Inflammatory macrophage treated with lipopolysaccharide for 4 hours (primary cell): ENCODE measurements at regions not wholly inside any gene's neighbourhood (a gene's known extent, or its start where the extent isn't known, plus 50 kb on each side); places are given as distances from the start of the nearest gene placed in this dataset.

Experiments used
- DNase-seq: peaks from one replicate; pipeline ENCODE4 v3.0.0-alpha.2; 2020

GRCh38 chr13:89684896-89685295 is 1662.6 kb upstream of the MIR17HG start:
- no peak for DNase-seq

DNA sequence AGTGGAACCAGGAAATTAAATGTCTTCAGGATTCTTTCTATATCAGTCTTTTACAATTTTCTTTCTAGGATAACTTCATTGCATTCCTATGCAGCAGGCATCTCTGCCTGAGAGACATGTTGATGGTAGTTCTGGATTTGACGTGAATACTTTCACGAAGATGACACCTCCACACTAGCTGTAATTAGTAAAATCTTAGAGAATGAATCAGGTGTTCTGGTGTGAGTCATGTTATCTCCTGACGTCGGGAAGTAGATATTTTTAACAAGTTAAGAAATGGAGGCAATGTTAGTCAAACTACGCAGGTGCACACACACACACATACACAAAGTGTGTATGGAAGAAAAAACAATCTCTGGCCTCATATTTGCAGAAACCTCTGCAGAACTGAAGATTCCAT is 1661.3 kb upstream of the MIR17HG start:
- DNase-seq = no peak

DNA sequence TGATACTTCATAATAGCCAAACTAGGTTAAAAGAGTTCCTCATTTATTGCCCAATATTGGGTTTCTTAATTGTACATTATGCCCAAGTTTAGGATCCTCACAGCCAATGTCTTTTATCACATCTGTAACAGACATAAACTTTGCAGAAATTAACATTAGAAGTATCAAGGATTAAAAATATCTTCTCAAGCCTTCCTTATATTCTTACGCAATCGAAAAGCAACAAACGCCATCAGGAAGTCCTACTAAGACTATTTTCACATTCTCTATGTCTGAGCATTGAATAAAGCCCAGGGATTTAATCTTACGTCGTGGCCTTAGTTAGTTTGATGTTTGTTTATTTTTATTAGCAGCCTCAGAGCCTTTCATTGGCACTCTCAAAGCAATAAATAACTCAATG is 1660.4 kb upstream of the MIR17HG start:
- DNase-seq = no peak

- no peak for DNase-seq
Measured at GRCh38 chr13:89688918-89689317, 1658.6 kb upstream of the MIR17HG start.

DNA sequence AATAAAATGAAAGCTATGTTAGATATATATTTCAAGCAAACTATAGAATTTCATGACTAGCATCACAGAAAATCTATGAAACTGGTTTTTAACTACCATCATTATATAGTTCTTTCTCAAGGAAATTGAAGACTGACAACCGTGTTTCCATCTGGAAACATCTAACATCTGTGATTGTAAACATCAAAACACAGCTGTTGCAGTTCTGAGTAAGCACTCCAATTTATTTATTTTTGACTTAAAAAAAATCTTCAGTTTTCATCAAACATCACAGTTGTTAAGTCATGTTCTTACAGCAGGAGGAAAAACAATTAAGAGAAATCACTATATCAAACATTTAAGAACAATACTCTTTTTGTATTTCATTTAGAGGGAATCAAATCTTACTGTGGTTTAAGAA is 1653.0 kb upstream of the MIR17HG start:
- no peak for DNase-seq

- DNase-seq = peak; percentile 8
Measured at GRCh38 chr13:89695343-89696257, 1651.9 kb upstream of the MIR17HG start.

DNA sequence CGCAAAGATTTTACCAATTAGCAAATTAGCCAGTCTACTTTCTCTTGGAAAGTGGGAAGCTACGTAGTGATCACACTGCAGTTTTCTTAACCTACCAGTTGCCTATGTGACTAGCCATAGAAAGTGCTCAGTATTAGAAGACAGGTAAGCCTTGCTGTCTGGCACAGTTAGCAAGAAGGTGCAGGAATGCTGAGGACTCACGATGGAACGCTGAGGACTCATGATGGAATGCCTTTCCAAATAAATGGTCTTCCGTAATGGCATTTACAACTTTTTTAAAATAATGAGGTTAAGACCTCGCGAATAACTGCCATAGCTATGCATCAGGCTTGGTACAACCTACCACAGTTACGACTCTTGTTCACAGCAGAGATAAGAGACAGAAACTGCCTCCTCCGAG is 1645.6 kb upstream of the MIR17HG start:
- DNase-seq = no peak

- DNase-seq = no peak
Measured at GRCh38 chr13:89704040-89704439, 1643.4 kb upstream of the MIR17HG start.

DNA sequence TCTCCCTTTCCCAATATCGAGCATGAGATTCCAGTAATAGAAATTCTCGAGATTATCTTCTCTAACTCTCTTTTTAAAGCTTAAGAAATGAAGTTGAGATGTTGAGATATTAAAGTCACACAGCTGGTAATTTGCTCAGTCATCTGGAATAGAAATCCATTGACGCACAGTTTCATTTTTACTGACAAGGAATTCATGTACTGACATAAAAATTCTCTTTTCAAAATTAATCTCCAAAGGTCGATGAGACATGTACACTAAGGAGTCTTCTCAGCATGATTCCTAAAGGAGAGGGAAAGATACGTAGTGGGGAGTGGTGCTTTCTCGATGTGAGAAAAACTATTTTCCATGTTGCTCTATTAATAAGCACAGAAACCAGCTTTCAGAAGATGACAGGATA is 1639.5 kb upstream of the MIR17HG start:
- DNase-seq = no peak

DNA sequence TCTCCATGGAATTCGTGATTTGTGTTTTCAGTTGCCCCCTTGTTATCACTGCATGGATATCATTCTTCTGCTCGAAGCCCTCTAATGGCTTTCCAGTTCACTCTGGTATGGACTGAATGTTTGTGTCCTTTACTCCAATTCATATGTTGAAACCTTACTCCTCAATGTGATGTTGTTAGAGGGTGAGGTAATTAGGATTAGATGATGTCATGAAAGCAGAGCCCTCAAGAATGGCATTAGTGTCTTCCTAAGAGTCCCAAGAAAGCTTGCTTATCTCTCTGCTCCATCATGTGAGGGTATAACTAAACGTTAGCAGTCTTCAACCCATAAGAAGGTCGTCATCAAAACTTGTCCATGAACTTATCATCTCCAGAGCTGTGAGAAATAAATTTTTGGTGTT is 1626.3 kb upstream of the MIR17HG start:
- DNase-seq = no peak

DNA sequence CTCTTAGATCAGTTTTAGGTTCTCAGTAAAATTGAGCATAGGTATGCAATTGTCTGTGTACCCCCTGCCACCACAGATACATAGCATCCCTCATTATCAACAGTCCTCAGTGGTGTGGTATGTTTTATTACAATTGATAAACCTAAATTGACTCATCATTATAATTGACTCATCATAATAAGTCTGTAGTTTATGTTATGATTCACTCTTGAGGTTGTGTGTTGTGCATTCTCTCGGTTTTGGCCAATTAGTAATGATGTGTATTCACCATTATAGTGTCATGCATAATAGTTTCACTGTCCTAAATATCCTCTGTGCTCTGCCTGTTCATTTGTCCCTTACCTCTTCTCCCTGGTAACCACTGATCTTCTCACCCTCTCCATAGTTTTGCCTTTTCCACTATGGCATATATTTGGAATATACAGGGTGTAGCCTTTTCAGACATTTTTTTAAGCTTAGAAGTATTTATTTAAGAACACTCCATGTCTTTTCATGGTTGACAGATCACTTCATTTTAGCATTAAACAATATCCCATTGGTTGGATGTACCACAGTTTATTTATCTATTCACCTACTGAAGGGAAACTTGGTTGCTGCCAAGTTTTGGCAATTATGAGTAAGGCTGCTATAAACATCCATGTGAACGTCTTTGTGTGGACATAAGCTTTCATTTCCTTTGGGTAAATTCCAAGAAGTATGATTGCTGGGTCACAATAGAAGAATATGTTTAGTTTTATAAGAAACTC is 1620.6 kb upstream of the MIR17HG start:
- DNase-seq = no peak

DNA sequence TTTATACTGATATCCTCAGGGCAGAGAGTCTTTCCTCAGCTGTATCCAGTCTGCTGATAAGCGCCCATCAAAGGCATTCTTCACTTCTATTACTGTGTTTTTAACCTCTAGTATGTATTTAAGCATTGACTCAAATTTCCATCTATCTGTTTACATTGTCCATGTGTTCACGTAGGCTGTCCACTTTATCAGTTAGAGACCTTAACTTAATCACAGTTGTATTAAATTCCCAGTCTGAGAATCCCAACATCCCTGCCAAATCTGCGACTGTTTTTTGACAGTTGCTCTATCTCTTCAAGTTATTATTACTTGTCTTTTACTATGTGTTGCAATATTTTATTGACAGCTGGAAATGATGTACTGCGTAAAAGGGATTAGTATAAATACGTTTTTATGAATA is 1613.7 kb upstream of the MIR17HG start:
- no peak for DNase-seq

- no peak for DNase-seq
Measured at GRCh38 chr13:89737051-89737450, 1610.4 kb upstream of the MIR17HG start.

DNA sequence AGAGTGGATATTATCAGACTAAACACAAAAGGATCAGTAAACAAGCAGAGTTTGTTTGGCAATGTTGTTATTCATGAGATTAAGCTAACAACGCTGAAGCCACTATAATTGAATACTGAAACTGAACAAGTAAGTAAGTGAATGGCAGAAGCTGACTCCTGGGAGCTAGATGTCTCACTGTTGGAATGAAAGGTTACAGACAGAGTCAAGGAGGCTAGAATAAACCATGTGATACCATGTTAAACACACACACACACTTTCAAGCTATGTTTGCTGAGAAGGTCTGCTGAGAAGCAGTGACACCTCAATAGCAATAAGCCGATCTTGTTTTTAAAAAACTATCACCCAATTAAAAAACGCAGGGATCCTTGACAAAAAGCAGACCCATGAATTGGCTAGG is 1609.4 kb upstream of the MIR17HG start:
- DNase-seq = no peak

DNA sequence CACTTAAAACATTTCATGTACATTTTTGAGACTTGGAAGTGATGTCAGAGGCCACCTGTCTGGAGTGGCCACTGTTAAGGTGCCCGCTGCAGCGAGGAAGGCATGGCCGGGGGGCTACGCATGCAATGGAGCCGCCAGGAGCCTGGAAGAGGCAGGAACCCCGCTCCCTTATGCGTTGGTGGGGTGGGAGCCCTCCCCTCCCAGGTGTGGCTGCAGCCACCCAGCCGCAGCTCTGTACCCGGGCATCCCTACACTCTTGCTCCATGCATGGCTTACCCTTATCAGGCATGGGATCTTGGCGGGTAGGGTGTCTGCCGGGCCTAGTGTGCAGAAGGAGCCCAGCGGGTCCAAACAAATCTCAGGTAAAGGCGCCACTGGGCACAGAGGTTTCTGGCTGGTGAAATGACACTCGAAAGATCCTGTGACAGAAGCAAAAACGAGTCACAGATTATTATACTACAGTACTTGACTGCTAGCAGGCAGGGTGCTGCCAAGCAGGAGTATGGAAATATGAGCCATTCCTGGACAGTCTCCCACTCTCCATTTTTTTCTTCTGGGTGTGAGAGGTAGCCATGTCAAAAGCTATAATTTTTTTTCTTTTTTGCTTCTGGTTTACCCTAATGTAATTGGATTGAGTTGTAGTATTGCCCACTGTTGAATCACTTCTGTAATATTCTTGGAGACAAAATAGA is 1606.3 kb upstream of the MIR17HG start:
- no peak for DNase-seq

GRCh38 chr13:89746554-89746953 is 1600.9 kb upstream of the MIR17HG start:
- no peak for DNase-seq

- DNase-seq = no peak
Measured at GRCh38 chr13:89748716-89749115, 1598.8 kb upstream of the MIR17HG start.

GRCh38 chr13:89749888-89750287 is 1597.6 kb upstream of the MIR17HG start:
- DNase-seq = no peak

DNA sequence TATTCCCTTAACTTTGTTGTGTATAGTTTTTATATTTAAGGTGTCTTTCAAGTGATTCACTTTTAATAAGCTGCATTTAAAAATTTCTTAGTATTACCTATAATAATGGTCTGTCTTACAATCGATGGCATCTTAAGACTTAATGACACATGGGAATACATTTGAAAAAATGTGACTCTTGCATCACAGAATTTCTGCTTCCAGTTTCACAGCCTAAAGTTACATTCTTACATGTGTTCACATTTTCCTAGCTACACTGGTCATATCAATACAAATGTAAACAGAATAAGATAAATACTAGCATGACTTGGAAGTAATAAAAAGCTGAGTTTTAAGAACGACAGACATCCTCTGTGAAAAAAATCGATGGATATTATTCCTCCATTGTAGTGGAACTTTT is 1597.1 kb upstream of the MIR17HG start:
- no peak for DNase-seq

DNA sequence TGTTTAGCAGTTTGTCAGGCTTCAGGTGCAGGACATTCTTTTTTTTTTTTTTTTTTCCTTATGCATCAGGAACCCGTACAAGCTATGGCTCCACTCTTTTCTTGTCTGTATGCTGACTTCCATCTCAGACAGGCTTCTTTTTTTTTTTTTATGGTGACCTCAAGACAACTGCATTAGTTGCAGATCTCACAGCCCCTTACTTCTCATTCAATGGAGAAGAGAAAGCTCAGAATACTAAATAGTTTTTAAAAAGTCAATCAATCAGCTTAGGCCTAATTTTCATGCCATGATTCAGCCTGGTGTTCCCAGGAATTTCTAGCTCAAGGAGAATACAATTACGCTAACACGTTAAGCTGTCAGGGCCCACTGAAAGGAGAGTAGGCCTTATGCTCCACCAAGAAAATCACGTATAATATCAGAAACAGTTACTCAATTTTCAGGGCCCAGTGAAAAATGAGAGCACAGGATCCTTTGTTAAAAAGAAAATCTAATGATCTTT is 1596.0 kb upstream of the MIR17HG start:
- no peak for DNase-seq

DNA sequence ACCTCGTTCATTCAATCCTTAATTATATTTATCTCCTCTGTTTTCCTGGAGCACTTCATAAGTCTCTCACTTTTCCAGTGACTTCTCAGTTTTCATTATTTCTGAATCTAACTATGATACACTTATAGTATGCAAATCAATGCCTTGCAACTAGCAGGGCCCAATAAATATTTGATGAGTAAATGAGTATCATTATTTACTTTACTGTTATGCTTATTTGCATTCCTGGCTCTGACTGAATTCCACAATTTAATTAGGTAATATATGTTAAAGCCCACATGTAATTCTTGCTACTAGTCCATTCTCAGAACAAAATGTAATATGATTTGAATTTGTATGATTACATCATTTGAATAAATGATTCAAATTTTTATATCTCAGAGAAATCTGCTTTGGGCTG is 1595.1 kb upstream of the MIR17HG start:
- DNase-seq = no peak

DNA sequence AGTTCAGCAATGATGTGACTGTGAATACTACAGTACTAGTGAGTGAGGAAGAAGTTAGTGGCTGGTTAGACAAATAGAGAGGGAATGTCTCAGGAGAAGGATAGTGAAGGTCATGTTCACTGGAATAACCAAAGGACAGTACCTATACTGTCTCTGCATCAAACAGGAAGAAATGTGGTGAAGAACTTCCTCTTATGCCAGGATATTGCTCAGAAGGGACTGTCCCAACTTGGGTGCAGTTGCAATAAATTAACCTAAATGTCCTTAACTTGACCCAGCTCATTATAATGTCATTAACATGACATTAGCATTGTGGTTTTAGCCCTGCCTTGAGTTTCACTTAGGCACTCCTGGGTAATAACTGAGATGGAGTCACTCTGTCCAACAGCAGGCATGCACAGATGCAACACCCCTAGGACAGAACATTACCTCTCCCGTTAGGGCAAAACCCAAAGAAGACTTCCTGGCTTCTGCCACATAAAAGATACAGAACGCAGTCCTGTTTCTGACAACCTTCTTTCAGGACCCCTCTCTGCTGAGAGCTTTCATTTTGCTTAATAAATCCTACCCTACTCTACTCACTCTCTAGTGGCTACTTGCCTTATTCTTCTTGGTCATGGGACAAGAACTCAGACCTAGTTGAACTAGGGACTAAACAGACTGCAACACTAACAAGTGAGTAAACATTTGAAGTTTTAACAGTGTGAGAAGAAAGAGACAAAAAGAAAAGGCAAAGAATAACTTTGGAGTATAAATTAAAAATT is 1591.6 kb upstream of the MIR17HG start:
- DNase-seq = peak; percentile 7

DNA sequence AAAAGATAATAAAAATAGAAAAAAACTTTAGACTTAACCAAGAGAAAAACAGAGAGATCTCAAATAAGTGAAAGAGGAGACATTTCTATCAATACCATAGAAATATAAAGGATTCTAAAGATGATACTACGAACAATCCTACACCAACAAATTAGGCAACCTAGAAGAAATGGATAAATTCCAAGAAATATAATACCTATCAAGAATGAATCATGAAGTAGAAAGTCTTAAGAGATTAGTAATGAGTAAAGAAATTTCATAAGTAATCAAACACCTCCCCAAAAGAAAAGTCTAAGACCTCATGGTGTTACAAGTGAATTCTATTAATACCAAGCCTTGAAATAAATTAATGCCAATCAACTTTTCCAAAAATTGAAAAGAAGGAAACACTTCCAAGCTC is 1584.5 kb upstream of the MIR17HG start:
- DNase-seq = no peak
